ENCODE measurements at regions not wholly inside any gene's neighbourhood (a gene's known extent, or its start where the extent isn't known, plus 50 kb on each side); places are given as distances from the start of the nearest gene placed in this dataset.
"Not testable (repeated sequence)": the region's sequence is repeated elsewhere in the genome, so short reads cannot be mapped to it uniquely, and the experiment has no call there.

GRCh38 chr13:58946274-58946673 is 1217.5 kb downstream of the DIAPH3 start:
- DNase-seq, result no peak

- DNase-seq, result no peak
Observed at GRCh38 chr13:58949646-58950045, 1214.1 kb downstream of the DIAPH3 start.

- no peak for DNase-seq
Observed at GRCh38 chr13:58950911-58951310, 1212.8 kb downstream of the DIAPH3 start.

- DNase-seq, result no peak
Observed at GRCh38 chr13:58953638-58954037, 1210.1 kb downstream of the DIAPH3 start.

GRCh38 chr13:58955546-58956385 is 1208.0 kb downstream of the DIAPH3 start:
- DNase-seq, result no peak

- DNase-seq, result not testable (repeated sequence)
Observed at GRCh38 chr13:58958097-58958496, 1205.6 kb downstream of the DIAPH3 start.

- DNase-seq, result no peak
Observed at GRCh38 chr13:58960888-58961287, 1202.8 kb downstream of the DIAPH3 start.

GRCh38 chr13:58963321-58963720 is 1200.4 kb downstream of the DIAPH3 start:
- DNase-seq, result no peak

- no peak for DNase-seq
Observed at GRCh38 chr13:58964048-58964447, 1199.7 kb downstream of the DIAPH3 start.

GRCh38 chr13:58977085-58977484 is 1186.6 kb downstream of the DIAPH3 start:
- DNase-seq, result no peak

- DNase-seq, result no peak
Observed at GRCh38 chr13:58978331-58978730, 1185.4 kb downstream of the DIAPH3 start.

GRCh38 chr13:58979851-58980250 is 1183.9 kb downstream of the DIAPH3 start:
- DNase-seq, result no peak

- DNase-seq, result no peak
Observed at GRCh38 chr13:58985845-58986244, 1177.9 kb downstream of the DIAPH3 start.

- no peak for DNase-seq
Observed at GRCh38 chr13:58989556-58989955, 1174.2 kb downstream of the DIAPH3 start.

GRCh38 chr13:58991826-58992477 is 1171.8 kb downstream of the DIAPH3 start:
- DNase-seq, result no peak

GRCh38 chr13:58992478-58993042 is 1171.2 kb downstream of the DIAPH3 start:
- no peak for DNase-seq

- DNase-seq, result no peak
Observed at GRCh38 chr13:58994077-58994476, 1169.7 kb downstream of the DIAPH3 start.

GRCh38 chr13:58994777-58995176 is 1169.0 kb downstream of the DIAPH3 start:
- no peak for DNase-seq

- DNase-seq, result no peak
Observed at GRCh38 chr13:58998716-58999115, 1165.0 kb downstream of the DIAPH3 start.

GRCh38 chr13:58999851-59000250 is 1163.9 kb downstream of the DIAPH3 start:
- no peak for DNase-seq

GRCh38 chr13:59000770-59001169 is 1163.0 kb downstream of the DIAPH3 start:
- DNase-seq, result no peak

- DNase-seq, result no peak
Observed at GRCh38 chr13:59012731-59013130, 1151.0 kb downstream of the DIAPH3 start.

GRCh38 chr13:59016250-59016649 is 1147.5 kb downstream of the DIAPH3 start:
- no peak for DNase-seq

GRCh38 chr13:59024434-59024833 is 1139.3 kb downstream of the DIAPH3 start:
- DNase-seq, result no peak
